CD14-positive monocyte (primary cell): ENCODE measurements at regions not wholly inside any gene's neighbourhood (a gene's known extent, or its start where the extent isn't known, plus 50 kb on each side); places are given as distances from the start of the nearest gene placed in this dataset.

Source experiments
- DNase-seq, 3 donors: peaks; one replicate each; pipeline ENCODE4 v3.0.0-alpha.2; 2011 to 2022
- H2AFZ ChIP-seq: 2 replicates; pipeline ENCODE4 v1.6.0; 2012; ENCODE audit warnings: mild to moderate bottlenecking, low read depth, low read length, inconsistent platforms; ENCODE audit not compliant: insufficient read depth, poor library complexity, severe bottlenecking
- H3K27ac ChIP-seq, 2 donors: 1 replicate in 1 of 2; 2 replicates in 1 of 2; pipeline ENCODE4 v1.5.1; 2012 to 2013; ENCODE audit warnings: low read length in 2 of 2, control low read depth in 1 of 2, inconsistent platforms in 1 of 2, low read depth in 1 of 2, mild to moderate bottlenecking in 1 of 2
- H3K27me3 ChIP-seq, 2 donors: one replicate each; pipeline versions ENCODE4 v1.6.0 to v1.6.1; 2011 to 2013; ENCODE audit warnings: low read length in 2 of 2; ENCODE audit not compliant: control insufficient read depth in 2 of 2, insufficient read depth in 2 of 2
- H3K36me3 ChIP-seq, 2 donors: replicated peaks in 1 of 2; 1 replicate in 1 of 2; 2 replicates in 1 of 2; pipeline versions ENCODE4 v1.5.1 to v1.6.1; 2012 to 2013; ENCODE audit warnings: low read length in 2 of 2, control low read depth in 1 of 2, inconsistent platforms in 1 of 2, mild to moderate bottlenecking in 1 of 2; ENCODE audit not compliant: insufficient read depth in 2 of 2, control insufficient read depth in 1 of 2
- H3K4me1 ChIP-seq, 2 donors: 1 replicate in 1 of 2; 2 replicates in 1 of 2; pipeline versions ENCODE4 v1.5.1 to v1.6.1; 2012 to 2013; ENCODE audit warnings: low read length in 2 of 2, control low read depth in 1 of 2, inconsistent platforms in 1 of 2, mild to moderate bottlenecking in 1 of 2, moderate library complexity in 1 of 2; ENCODE audit not compliant: insufficient read depth in 2 of 2, control insufficient read depth in 1 of 2
- H3K4me2 ChIP-seq: replicated peaks from 2 replicates; pipeline ENCODE3; 2012; ENCODE audit warnings: low read length, moderate library complexity, mild to moderate bottlenecking; ENCODE audit not compliant: poor library complexity, severe bottlenecking; ENCODE audit errors: extremely low read depth
- H3K4me3 ChIP-seq, 3 experiments: fragments of 200-600 bp in 1 of 3; sonication (generic) in 1 of 3; replicated peaks in 1 of 3; 1 replicate in 2 of 3; 2 replicates in 1 of 3; pipeline ENCODE4 v1.5.1; 2011 to 2013; ENCODE audit warnings: low read length in 3 of 3, mild to moderate bottlenecking in 3 of 3, control low read depth in 2 of 3, low read depth in 2 of 3, inconsistent platforms in 1 of 3, moderate library complexity in 1 of 3
- H3K79me2 ChIP-seq: 2 replicates; pipeline ENCODE4 v1.6.0; 2012; ENCODE audit warnings: mild to moderate bottlenecking, control low read depth, inconsistent platforms, low read length, moderate library complexity; ENCODE audit not compliant: insufficient read depth
- H3K9ac ChIP-seq: 2 replicates; pipeline ENCODE4 v1.6.0; 2017; ENCODE audit warnings: low read length, mild to moderate bottlenecking; ENCODE audit not compliant: insufficient read depth, poor library complexity, severe bottlenecking
- H3K9me3 ChIP-seq, 2 donors: replicated peaks in 1 of 2; 1 replicate in 1 of 2; 2 replicates in 1 of 2; pipeline versions ENCODE4 v1.5.1 to v1.6.1; 2012 to 2013; ENCODE audit warnings: low read length in 2 of 2, control low read depth in 1 of 2; ENCODE audit not compliant: control insufficient read depth in 1 of 2, insufficient read depth in 1 of 2
- H4K20me1 ChIP-seq: 2 replicates; pipeline ENCODE4 v1.6.0; 2012; ENCODE audit warnings: mild to moderate bottlenecking, low read length, control low read depth, moderate library complexity; ENCODE audit not compliant: insufficient read depth
- H3K27ac Mint-ChIP-seq, 7 donors: one replicate each; pipeline ENCODE4 v1.8.0; 2020; ENCODE audit warnings: mild to moderate bottlenecking in 7 of 7, mixed read lengths in 7 of 7, moderate library complexity in 6 of 7, inconsistent platforms in 2 of 7
- H3K27me3 Mint-ChIP-seq, 3 donors: one replicate each; pipeline ENCODE4 v1.8.0; 2021 to 2022; ENCODE audit warnings: low read depth in 3 of 3, mild to moderate bottlenecking in 3 of 3, mixed read lengths in 3 of 3, moderate library complexity in 3 of 3, inconsistent platforms in 1 of 3
- H3K36me3 Mint-ChIP-seq, 2 donors: one replicate each; pipeline ENCODE4 v1.8.0; 2020; ENCODE audit warnings: mixed read lengths in 2 of 2, inconsistent platforms in 1 of 2, mild to moderate bottlenecking in 1 of 2
- H3K4me1 Mint-ChIP-seq: one replicate; pipeline ENCODE4 v1.8.0; 2020; ENCODE audit warnings: mild to moderate bottlenecking, mixed read lengths
- H3K4me3 Mint-ChIP-seq, 2 donors: one replicate each; pipeline ENCODE4 v1.8.0; 2020; ENCODE audit warnings: mild to moderate bottlenecking in 2 of 2, mixed read lengths in 2 of 2, moderate library complexity in 1 of 2
- H3K9me3 Mint-ChIP-seq, 7 donors: one replicate each; pipeline ENCODE4 v1.8.0; 2020 to 2022; ENCODE audit warnings: mixed read lengths in 7 of 7, mild to moderate bottlenecking in 6 of 7, moderate library complexity in 6 of 7, inconsistent platforms in 2 of 7
- CTCF ChIP-seq: fragments of 200-600 bp; IDR thresholded peaks from one replicate; pipeline ENCODE4 v1.8.0; 2022; ENCODE audit warnings: antibody characterized with exemption, mild to moderate bottlenecking
- WGBS: methylation state at CpG from one replicate; pipeline ENCODE4 v1.1.5; 2013; ENCODE audit warnings: missing lambda C conversion rate; ENCODE audit not compliant: insufficient coverage; 5-methylcytosine and 5-hydroxymethylcytosine counted together
- intact Hi-C, 2 donors: fragments of 100-400 bp; cut with micrococcal nuclease; formaldehyde crosslinking; loops; one replicate each; pipeline versions ENCODE4 v1.15.0 to v1.15.1; 2023

GRCh38 chr5:91797576-91797975 lies 414.5 kb upstream of the ARRDC3 start:
- H3K9ac ChIP-seq: no peak overlapping the region
- H3K4me2 ChIP-seq: no peak overlapping the region
- H3K79me2 ChIP-seq: no peaks in the 10 kb centered on the region
- H4K20me1 ChIP-seq: no peaks in the 10 kb centered on the region
- no peak for DNase-seq
- no CpG with 5 or more reads among the region's 2 CpGs for WGBS
- Mint-ChIP-seq H3K27me3 (peaks cover 0 to 2% (median under 1%) of the 10 kb centered on the region in 3 donors), H3K9me3 (peaks cover 9 to 27% (median 14%) of the 10 kb centered on the region in 7 donors), H3K27ac (no peak overlapping the region), H3K4me1 (no peaks in the 10 kb centered on the region), H3K4me3 (no peak overlapping the region), H3K36me3 (no peaks in the 10 kb centered on the region)
- H3K9me3 ChIP-seq: peaks cover 19 to 26% of the 10 kb centered on the region in 2 donors
- H3K36me3 ChIP-seq: no peaks in the 10 kb centered on the region
- H3K4me3 ChIP-seq: no peak overlapping the region
- no peak overlapping the region for H3K27ac ChIP-seq
- no peaks in the 10 kb centered on the region for H3K4me1 ChIP-seq
- no peaks in the 10 kb centered on the region for H3K27me3 ChIP-seq
- TF ChIP-seq CTCF: no peak
- intact Hi-C loops: no loop called here
- H2AFZ ChIP-seq: no peak overlapping the region

GRCh38 chr5:91794856-91795548 lies 411.9 kb upstream of the ARRDC3 start:
- H3K4me1 ChIP-seq: no peaks in the 10 kb centered on the region
- intact Hi-C loops: no loop called here
- Mint-ChIP-seq H3K4me1 (no peaks in the 10 kb centered on the region), H3K9me3 (peaks cover 0 to 9% (median 2%) of the 10 kb centered on the region in 7 donors), H3K27me3 (no peaks in the 10 kb centered on the region), H3K36me3 (no peaks in the 10 kb centered on the region), H3K27ac (no peak overlapping the region), H3K4me3 (no peak overlapping the region)
- H3K36me3 ChIP-seq: no peaks in the 10 kb centered on the region
- no peak overlapping the region for H3K4me2 ChIP-seq
- H3K79me2 ChIP-seq: no peaks in the 10 kb centered on the region
- peaks cover 4 to 5% of the 10 kb centered on the region in 2 donors for H3K9me3 ChIP-seq
- H3K27ac ChIP-seq: no peak overlapping the region
- no peaks in the 10 kb centered on the region for H3K27me3 ChIP-seq
- H3K9ac ChIP-seq: no peak overlapping the region
- H4K20me1 ChIP-seq: no peaks in the 10 kb centered on the region
- 90% methylated on average over 2 of the region's 4 CpGs for WGBS
- no peak overlapping the region for H2AFZ ChIP-seq
- TF ChIP-seq CTCF: no peak
- H3K4me3 ChIP-seq: no peak overlapping the region
- DNase-seq: no peak
